Upper lobe of left lung (tissue), 6 donors: ENCODE measurements at regions not wholly inside any gene's neighbourhood (a gene's known extent, or its start where the extent isn't known, plus 50 kb on each side); places are given as distances from the start of the nearest gene placed in this dataset.

Experiments
- ATAC-seq, 2 donors: fragments of 200-7000 bp; cut with Tn5 transposase; one replicate each; pipeline ENCODE4 v1.9.1; 2022; ENCODE audit warnings: mild to moderate bottlenecking in 2 of 2, moderate library complexity in 2 of 2; ENCODE audit not compliant: low FRiP score in 2 of 2
- DNase-seq, 2 donors: peaks; one replicate each; pipeline ENCODE4 v3.0.0-alpha.2; 2019 to 2020
- H3K27ac ChIP-seq, 4 donors: fragments of 200-600 bp; sonication (generic); one replicate each; pipeline ENCODE4 v1.5.1; 2016 to 2019
- H3K27me3 ChIP-seq, 4 donors: fragments of 200-600 bp; sonication (generic); one replicate each; pipeline ENCODE4 v1.5.1; 2017 to 2019
- H3K36me3 ChIP-seq, 4 donors: fragments of 200-600 bp; sonication (generic); one replicate each; pipeline ENCODE4 v1.5.1; 2016 to 2019
- H3K4me1 ChIP-seq, 4 donors: fragments of 200-600 bp; sonication (generic); one replicate each; pipeline ENCODE4 v1.5.1; 2018 to 2019
- H3K4me3 ChIP-seq, 4 donors: fragments of 200-600 bp; sonication (generic); one replicate each; pipeline ENCODE4 v1.5.1; 2017 to 2019; ENCODE audit warnings: mild to moderate bottlenecking in 2 of 4, moderate library complexity in 1 of 4
- H3K9me3 ChIP-seq, 4 donors: fragments of 200-600 bp; sonication (generic); one replicate each; pipeline ENCODE4 v1.5.1; 2018 to 2019
- CTCF ChIP-seq, 6 experiments: fragments of 450-650 bp in 4 of 6; fragments of 200-600 bp in 2 of 6; sonication (generic) in 2 of 6; IDR thresholded peaks; one replicate each; pipeline ENCODE4 v1.5.1; 2016 to 2019; ENCODE audit warnings: antibody characterized with exemption in 6 of 6
- EP300 ChIP-seq, 4 donors: sonication (generic); formaldehyde crosslinking; IDR thresholded peaks; one replicate each; pipeline ENCODE4 v1.5.1; 2017; ENCODE audit warnings: antibody characterized with exemption in 4 of 4, control low read depth in 2 of 4
- POLR2A ChIP-seq, 4 donors: fragments of 450-650 bp; IDR thresholded peaks; one replicate each; pipeline ENCODE4 v1.5.1; 2016 to 2017; ENCODE audit warnings: antibody characterized with exemption in 4 of 4, mild to moderate bottlenecking in 2 of 4
- POLR2AphosphoS5 ChIP-seq, 2 donors: sonication (generic); formaldehyde crosslinking; IDR thresholded peaks; one replicate each; pipeline ENCODE4 v1.5.1; 2017; ENCODE audit warnings: antibody characterized with exemption in 2 of 2
- WGBS, 2 donors: methylation state at CpG; one replicate each; pipeline ENCODE4 v1.1.5; 2017 to 2018; 5-methylcytosine and 5-hydroxymethylcytosine counted together
- donor health status: DM: no; HTN: no; CAD: no; lungs with moderate emphysema.
- donor health status: DM: no; HTN: yes; CAD: no; lungs with severe emphysema.

GRCh38 chr16:86816930-86817625 is 238.7 kb downstream of the FOXL1 start:
- Histone ChIP-seq H3K9me3 (no peaks in the 10 kb centered on the region), H3K4me1 (peaks cover 0 to 6% (median 2%) of the 10 kb centered on the region in 4 donors), H3K27me3 (no peaks in the 10 kb centered on the region), H3K4me3 (no peak overlapping the region), H3K36me3 (no peaks in the 10 kb centered on the region), H3K27ac (no peak overlapping the region)
- 69 to 70% methylated on average over 9 of the region's 9 CpGs for WGBS, 2 donors
- ATAC-seq (no peak), DNase-seq (no peak)
- no peak for TF ChIP-seq CTCF (IDR thresholded peaks at IDR 0.05)
- no peak for TF ChIP-seq EP300 (IDR thresholded peaks at IDR 0.05)
- no peak for TF ChIP-seq POLR2AphosphoS5 (IDR thresholded peaks at IDR 0.05)
- TF ChIP-seq POLR2A (IDR thresholded peaks at IDR 0.05) = no peak

DNA sequence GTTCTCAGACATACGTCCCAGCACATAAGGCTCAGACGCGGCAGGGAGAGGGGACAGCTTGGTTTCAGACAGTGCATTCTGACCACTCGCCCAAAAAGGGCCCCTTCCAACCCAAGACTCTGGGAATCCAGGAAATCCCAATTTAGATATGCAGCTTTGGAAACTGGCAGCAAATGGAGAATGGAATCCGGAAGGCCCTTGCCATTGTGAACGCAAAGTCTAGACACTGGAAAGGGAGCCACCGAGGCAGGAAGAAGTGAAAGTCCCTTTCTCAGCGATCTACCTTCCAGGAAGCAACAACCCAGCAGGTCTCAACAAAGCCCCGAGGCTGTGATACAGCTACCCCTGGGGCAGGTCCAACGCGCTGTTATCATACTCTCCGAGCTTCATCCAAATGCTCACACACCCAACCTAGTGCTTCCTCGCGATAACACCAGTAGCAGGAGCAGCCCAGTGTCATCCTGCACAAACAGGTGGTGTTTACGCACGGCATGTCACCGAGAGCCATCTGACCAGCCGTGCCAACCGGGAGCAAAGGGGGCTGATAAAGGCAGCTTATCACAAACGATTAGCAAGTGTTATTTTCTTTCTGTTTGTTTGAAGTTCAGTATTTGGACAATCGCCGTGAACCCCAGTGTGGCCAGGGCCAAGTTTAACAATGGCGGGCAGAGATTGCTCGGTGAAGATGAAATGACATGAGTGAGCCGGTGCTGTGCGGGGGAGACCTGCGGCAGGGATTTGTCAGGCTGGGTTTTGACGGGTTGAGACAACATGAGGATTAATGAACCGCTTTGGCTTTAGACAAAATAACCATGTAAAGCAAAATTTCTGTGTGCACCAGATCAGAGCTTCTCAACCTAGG is 240.6 kb downstream of the FOXL1 start:
- DNase-seq = no peak
- no peak overlapping the region for H3K27ac ChIP-seq
- ATAC-seq = no peak
- H3K4me3 ChIP-seq = no peak overlapping the region
- peaks cover 0 to 6% (median 2%) of the 10 kb centered on the region in 4 donors for H3K4me1 ChIP-seq
- H3K36me3 ChIP-seq = no peaks in the 10 kb centered on the region
- H3K9me3 ChIP-seq = no peaks in the 10 kb centered on the region
- WGBS, 2 donors = 23 to 30% methylated on average over 19 to 29 of the region's 29 CpGs
- TF ChIP-seq CTCF (IDR thresholded peaks at IDR 0.05) (no peak), POLR2AphosphoS5 (IDR thresholded peaks at IDR 0.05) (no peak), POLR2A (IDR thresholded peaks at IDR 0.05) (no peak), EP300 (IDR thresholded peaks at IDR 0.05) (no peak)
- no peaks in the 10 kb centered on the region for H3K27me3 ChIP-seq

GRCh38 chr16:86819533-86819892 is 241.2 kb downstream of the FOXL1 start:
- no peak for TF ChIP-seq CTCF (IDR thresholded peaks at IDR 0.05)
- no peak for TF ChIP-seq EP300 (IDR thresholded peaks at IDR 0.05)
- TF ChIP-seq POLR2AphosphoS5 (IDR thresholded peaks at IDR 0.05) = no peak
- TF ChIP-seq POLR2A (IDR thresholded peaks at IDR 0.05) = no peak
- ATAC-seq (no peak), DNase-seq (no peak)
- H3K27ac ChIP-seq = no peak overlapping the region
- WGBS, 2 donors = 32 to 44% methylated on average over 3 to 4 of the region's 4 CpGs
- H3K9me3 ChIP-seq = no peaks in the 10 kb centered on the region
- H3K4me3 ChIP-seq = no peak overlapping the region
- H3K36me3 ChIP-seq = no peaks in the 10 kb centered on the region
- peaks cover 0 to 6% (median 2%) of the 10 kb centered on the region in 4 donors for H3K4me1 ChIP-seq
- no peaks in the 10 kb centered on the region for H3K27me3 ChIP-seq

DNA sequence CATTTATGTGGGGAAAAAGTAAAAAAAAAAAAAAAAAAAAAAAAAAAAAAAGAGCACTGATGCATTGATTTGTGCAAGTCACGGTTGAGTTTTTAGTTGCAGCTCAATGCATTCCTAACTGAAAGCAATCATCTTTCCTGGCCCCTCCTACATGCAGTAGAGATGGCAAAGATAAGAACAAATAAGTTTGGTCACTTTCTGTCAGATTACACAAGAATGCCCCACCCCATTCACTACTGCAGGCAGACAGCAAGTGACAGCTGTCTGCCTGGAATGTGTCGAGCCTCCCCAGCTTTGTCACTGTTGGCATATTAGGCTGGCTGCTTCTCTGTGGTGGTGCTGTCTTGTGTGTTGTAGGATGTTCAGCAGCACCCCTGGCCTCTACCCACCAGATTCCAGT is 243.5 kb downstream of the FOXL1 start:
- no peaks in the 10 kb centered on the region for H3K9me3 ChIP-seq
- no peak for ATAC-seq
- no peak for TF ChIP-seq EP300 (IDR thresholded peaks at IDR 0.05)
- no peak for TF ChIP-seq POLR2AphosphoS5 (IDR thresholded peaks at IDR 0.05)
- no peak for TF ChIP-seq POLR2A (IDR thresholded peaks at IDR 0.05)
- no peak for TF ChIP-seq CTCF (IDR thresholded peaks at IDR 0.05)
- no peak for DNase-seq
- no peak overlapping the region for H3K4me3 ChIP-seq
- H3K4me1 ChIP-seq = peaks cover 0 to 6% (median 2%) of the 10 kb centered on the region in 4 donors
- no peak overlapping the region for H3K27ac ChIP-seq
- 86 to 90% methylated on average over 2 of the region's 2 CpGs for WGBS, 2 donors
- no peaks in the 10 kb centered on the region for H3K36me3 ChIP-seq
- H3K27me3 ChIP-seq = no peaks in the 10 kb centered on the region
